Bronchial epithelial cell (primary cell): ENCODE measurements at regions not wholly inside any gene's neighbourhood (a gene's known extent, or its start where the extent isn't known, plus 50 kb on each side); places are given as distances from the start of the nearest gene placed in this dataset.

Experiments used
- DNase-seq: peaks from one replicate; pipeline ENCODE4 v3.0.0-alpha.2; 2010; ENCODE audit warnings: low read depth
- FAIRE-seq: peaks from 2 replicates; lab custom pipeline; 2011; peaks lifted over from hg19 to GRCh38; lab: Jason Lieb, UNC
- H3K27me3 ChIP-seq: 2 replicates; pipeline ENCODE4 v1.5.1; 2011; ENCODE audit warnings: low read length; ENCODE audit not compliant: control insufficient read depth, insufficient read depth
- H3K36me3 ChIP-seq: 2 replicates; pipeline ENCODE4 v1.5.1; 2011; ENCODE audit warnings: low read length; ENCODE audit not compliant: control insufficient read depth, insufficient read depth
- H3K4me3 ChIP-seq: 2 replicates; pipeline ENCODE4 v1.5.1; 2011; ENCODE audit warnings: mild to moderate bottlenecking, low read depth, low read length, control low read depth
- TF ChIP-seq, protein P1 (sequence below): IDR thresholded peaks from 2 replicates; pipeline ENCODE4 v1.5.1; 2011; ENCODE audit warnings: mild to moderate bottlenecking, moderate library complexity, low read length, control low read depth, inconsistent platforms; ENCODE audit not compliant: insufficient read depth, severe bottlenecking

DNA sequence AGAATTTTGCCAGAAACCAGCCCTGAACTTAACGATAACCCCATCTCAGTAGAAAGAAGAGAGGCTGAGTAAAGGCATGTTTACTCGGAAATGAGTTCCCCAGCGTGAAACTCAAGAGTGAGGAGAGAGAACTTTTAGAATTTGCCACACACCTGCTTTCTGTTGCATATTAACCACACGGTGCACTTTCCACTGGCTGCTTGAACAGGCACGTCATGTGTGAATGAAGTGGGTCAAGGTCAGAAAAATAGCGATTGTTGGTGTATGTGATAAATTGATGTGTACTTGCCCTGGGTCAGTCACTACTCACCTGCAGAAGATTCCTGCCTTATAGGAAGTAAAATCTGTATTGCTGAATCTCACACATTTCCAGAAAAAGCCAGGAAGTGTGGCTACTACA lies 395.7 kb downstream of the TRIML1 start:
- TF ChIP-seq, protein P1, sequence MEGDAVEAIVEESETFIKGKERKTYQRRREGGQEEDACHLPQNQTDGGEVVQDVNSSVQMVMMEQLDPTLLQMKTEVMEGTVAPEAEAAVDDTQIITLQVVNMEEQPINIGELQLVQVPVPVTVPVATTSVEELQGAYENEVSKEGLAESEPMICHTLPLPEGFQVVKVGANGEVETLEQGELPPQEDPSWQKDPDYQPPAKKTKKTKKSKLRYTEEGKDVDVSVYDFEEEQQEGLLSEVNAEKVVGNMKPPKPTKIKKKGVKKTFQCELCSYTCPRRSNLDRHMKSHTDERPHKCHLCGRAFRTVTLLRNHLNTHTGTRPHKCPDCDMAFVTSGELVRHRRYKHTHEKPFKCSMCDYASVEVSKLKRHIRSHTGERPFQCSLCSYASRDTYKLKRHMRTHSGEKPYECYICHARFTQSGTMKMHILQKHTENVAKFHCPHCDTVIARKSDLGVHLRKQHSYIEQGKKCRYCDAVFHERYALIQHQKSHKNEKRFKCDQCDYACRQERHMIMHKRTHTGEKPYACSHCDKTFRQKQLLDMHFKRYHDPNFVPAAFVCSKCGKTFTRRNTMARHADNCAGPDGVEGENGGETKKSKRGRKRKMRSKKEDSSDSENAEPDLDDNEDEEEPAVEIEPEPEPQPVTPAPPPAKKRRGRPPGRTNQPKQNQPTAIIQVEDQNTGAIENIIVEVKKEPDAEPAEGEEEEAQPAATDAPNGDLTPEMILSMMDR, result no peak
- H3K4me3 ChIP-seq, result no peak overlapping the region
- FAIRE-seq, result no peak
- no peak for DNase-seq
- H3K27me3 ChIP-seq, result no peaks in the 10 kb centered on the region
- no peaks in the 10 kb centered on the region for H3K36me3 ChIP-seq

- H3K36me3 ChIP-seq, result no peaks in the 10 kb centered on the region
- DNase-seq (no peak), FAIRE-seq (no peak)
- H3K27me3 ChIP-seq, result no peaks in the 10 kb centered on the region
- TF ChIP-seq, protein P1, result no peak
- H3K4me3 ChIP-seq, result no peak overlapping the region
These were observed 397.6 kb downstream of the TRIML1 start for GRCh38 chr4:188536826-188537225.

DNA sequence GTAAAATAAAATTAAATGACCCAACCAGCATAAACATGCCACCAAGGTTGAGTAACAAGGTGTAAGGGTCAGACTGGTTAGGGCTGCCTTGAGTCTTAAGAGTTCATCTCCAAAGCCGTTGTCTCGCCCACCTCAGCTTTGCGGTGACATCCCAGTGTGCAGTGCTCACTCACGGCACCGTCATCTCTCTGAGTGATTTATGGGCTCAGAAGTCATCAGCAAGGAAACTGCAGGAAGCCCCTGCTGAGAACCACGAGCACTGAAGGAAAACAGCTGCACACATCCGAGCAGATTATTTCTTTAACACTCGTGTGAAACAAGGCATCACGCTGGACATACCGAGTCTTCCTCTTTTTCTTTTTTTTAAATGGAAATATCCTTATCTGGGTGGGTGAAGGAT lies 411.1 kb downstream of the TRIML1 start:
- Histone ChIP-seq H3K27me3 (no peaks in the 10 kb centered on the region), H3K4me3 (no peak overlapping the region), H3K36me3 (no peaks in the 10 kb centered on the region)
- DNase-seq, result no peak
- TF ChIP-seq, protein P1, result no peak
- FAIRE-seq, result no peak

DNA sequence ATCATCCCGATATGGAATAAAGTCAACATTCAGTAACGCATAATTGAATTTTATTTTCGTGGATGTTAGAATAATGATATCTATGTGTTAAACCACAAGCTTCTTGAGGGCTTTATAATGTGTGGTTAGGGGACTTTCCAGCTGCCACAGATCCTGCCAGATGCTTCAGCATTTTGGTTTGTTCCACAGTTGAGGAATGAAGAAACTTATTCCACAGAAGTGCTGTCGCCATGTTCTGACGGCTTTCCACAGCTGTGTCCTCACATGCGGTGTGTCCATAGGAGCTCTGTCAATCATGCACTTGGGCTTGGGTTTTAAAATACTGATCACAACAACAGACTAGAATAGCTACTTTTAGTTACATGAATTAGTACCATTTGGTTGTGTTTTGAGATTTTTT lies 411.9 kb downstream of the TRIML1 start:
- TF ChIP-seq, protein P1, result no peak
- DNase-seq (no peak), FAIRE-seq (no peak)
- Histone ChIP-seq H3K36me3 (no peaks in the 10 kb centered on the region), H3K4me3 (no peak overlapping the region), H3K27me3 (no peaks in the 10 kb centered on the region)

GRCh38 chr4:188552741-188553275 lies 413.6 kb downstream of the TRIML1 start:
- DNase-seq (no peak), FAIRE-seq (no peak)
- H3K27me3 ChIP-seq, result no peaks in the 10 kb centered on the region
- H3K4me3 ChIP-seq, result no peak overlapping the region
- TF ChIP-seq, protein P1, result no peak
- H3K36me3 ChIP-seq, result no peaks in the 10 kb centered on the region

DNA sequence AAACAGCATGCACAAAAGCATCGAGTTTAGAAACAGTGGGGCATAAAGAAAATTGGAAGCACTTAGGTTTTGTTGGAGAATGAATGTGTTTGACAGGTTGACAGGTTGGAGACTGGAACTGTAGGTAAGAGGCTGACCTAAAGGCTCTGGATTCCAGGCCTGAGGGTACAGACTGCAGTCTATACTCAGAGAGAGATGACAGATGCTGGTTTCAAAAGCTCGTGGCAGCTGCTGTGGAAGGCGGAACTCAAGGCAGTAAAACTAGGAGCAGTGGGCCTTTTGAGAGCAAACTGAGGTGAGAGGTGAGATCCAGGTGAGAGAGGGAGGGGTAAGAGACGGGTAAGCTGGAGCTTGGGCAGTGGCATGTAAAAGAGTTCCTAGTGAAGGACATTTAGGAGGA lies 415.2 kb downstream of the TRIML1 start:
- no peaks in the 10 kb centered on the region for H3K27me3 ChIP-seq
- no peaks in the 10 kb centered on the region for H3K36me3 ChIP-seq
- H3K4me3 ChIP-seq, result no peak overlapping the region
- TF ChIP-seq, protein P1, result no peak
- no peak for FAIRE-seq
- DNase-seq, result no peak
